Ishikawa (cell line): ENCODE measurements at regions not wholly inside any gene's neighbourhood (a gene's known extent, or its start where the extent isn't known, plus 50 kb on each side); places are given as distances from the start of the nearest gene placed in this dataset.

Source experiments
- CEBPB ChIP-seq: IDR thresholded peaks from 2 replicates; pipeline ENCODE4 v1.6.1; 2012
- CREB1 ChIP-seq: IDR thresholded peaks from 2 replicates; pipeline ENCODE4 v1.6.1; 2012; ENCODE audit warnings: low read depth
- EGR1 ChIP-seq: IDR thresholded peaks from 2 replicates; pipeline ENCODE4 v1.6.1; 2012
- EP300 ChIP-seq: IDR thresholded peaks from 2 replicates; pipeline ENCODE4 v1.6.1; 2012; ENCODE audit warnings: borderline replicate concordance
- FOXM1 ChIP-seq: IDR thresholded peaks from 2 replicates; pipeline ENCODE4 v1.6.1; 2012; ENCODE audit warnings: low read depth, borderline replicate concordance
- NFIC ChIP-seq: IDR thresholded peaks from 2 replicates; pipeline ENCODE4 v1.6.1; 2012
- RAD21 ChIP-seq: IDR thresholded peaks from 2 replicates; pipeline ENCODE4 v1.6.1; 2012; ENCODE audit warnings: low read depth
- REST ChIP-seq: IDR thresholded peaks from 2 replicates; pipeline ENCODE4 v1.6.1; 2012; ENCODE audit warnings: low read depth, mild to moderate bottlenecking
- TAF1 ChIP-seq: IDR thresholded peaks from 2 replicates; pipeline ENCODE4 v1.6.1; 2012; ENCODE audit warnings: low read depth, mild to moderate bottlenecking
- TCF12 ChIP-seq: IDR thresholded peaks from 2 replicates; pipeline ENCODE4 v1.6.1; 2012; ENCODE audit warnings: low read depth
- TEAD4 ChIP-seq: IDR thresholded peaks from 2 replicates; pipeline ENCODE4 v1.6.1; 2012
- USF1 ChIP-seq: IDR thresholded peaks from 2 replicates; pipeline ENCODE4 v1.6.1; 2012
- YY1 ChIP-seq: IDR thresholded peaks from 2 replicates; pipeline ENCODE4 v1.6.1; 2012; ENCODE audit warnings: low read depth
- ZBTB7A ChIP-seq: IDR thresholded peaks from 2 replicates; pipeline ENCODE4 v1.6.1; 2012; ENCODE audit warnings: low read depth
- TF ChIP-seq, protein P1 (sequence below): IDR thresholded peaks from 2 replicates; pipeline ENCODE4 v1.6.1; 2012

DNA sequence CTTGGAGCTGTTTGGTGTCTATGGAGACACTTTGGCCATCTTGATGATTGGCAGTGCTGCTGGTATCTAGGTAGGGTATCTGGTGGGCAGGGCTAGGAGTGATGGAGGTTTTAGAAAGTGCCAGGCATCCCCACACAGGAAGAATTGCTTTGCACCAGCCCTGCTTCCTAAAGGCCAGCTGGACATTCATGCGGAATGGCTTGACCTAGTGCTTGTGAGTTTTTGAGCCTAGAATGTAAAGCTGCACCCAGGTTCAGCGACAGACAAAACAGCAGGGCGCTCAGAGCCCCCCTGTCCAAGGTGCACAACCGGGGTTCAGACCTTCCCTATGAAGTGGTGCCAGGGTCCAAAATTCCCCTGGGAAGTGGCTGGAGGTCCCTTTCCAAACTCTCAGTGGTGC is 93.1 kb downstream of the ING1 start:
- TF ChIP-seq REST (no peak), USF1 (no peak), CEBPB (no peak), NFIC (no peak), ZBTB7A (no peak), YY1 (no peak), TEAD4 (no peak), TCF12 (no peak), RAD21 (no peak), EP300 (no peak), EGR1 (no peak), CREB1 (no peak), TAF1 (no peak), FOXM1 (no peak)
- TF ChIP-seq, protein P1, sequence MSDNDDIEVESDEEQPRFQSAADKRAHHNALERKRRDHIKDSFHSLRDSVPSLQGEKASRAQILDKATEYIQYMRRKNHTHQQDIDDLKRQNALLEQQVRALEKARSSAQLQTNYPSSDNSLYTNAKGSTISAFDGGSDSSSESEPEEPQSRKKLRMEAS = no peak

GRCh38 chr13:110807546-110807945 is 94.0 kb downstream of the ING1 start:
- TF ChIP-seq CEBPB = no peak
- TF ChIP-seq REST = no peak
- TF ChIP-seq TCF12 = no peak
- TF ChIP-seq RAD21 = no peak
- TF ChIP-seq, protein P1 = no peak
- TF ChIP-seq EGR1 = no peak
- no peak for TF ChIP-seq NFIC
- no peak for TF ChIP-seq USF1
- TF ChIP-seq EP300 = no peak
- no peak for TF ChIP-seq YY1

GRCh38 chr13:110808138-110808537 is 94.6 kb downstream of the ING1 start:
- no peak for TF ChIP-seq USF1
- no peak for TF ChIP-seq EGR1
- no peak for TF ChIP-seq FOXM1
- TF ChIP-seq ZBTB7A = no peak
- no peak for TF ChIP-seq YY1
- TF ChIP-seq REST = no peak
- TF ChIP-seq EP300 = no peak
- no peak for TF ChIP-seq NFIC
- no peak for TF ChIP-seq CEBPB
- no peak for TF ChIP-seq CREB1

- TF ChIP-seq REST = no peak
- no peak for TF ChIP-seq EGR1
- TF ChIP-seq USF1 = no peak
- no peak for TF ChIP-seq EP300
- no peak for TF ChIP-seq ZBTB7A
- no peak for TF ChIP-seq TAF1
- no peak for TF ChIP-seq FOXM1
- TF ChIP-seq CREB1 = no peak
- TF ChIP-seq TCF12 = no peak
- no peak for TF ChIP-seq YY1
- no peak for TF ChIP-seq CEBPB
- no peak for TF ChIP-seq TEAD4
- TF ChIP-seq, protein P1 = no peak
- no peak for TF ChIP-seq NFIC
- no peak for TF ChIP-seq RAD21
Observed at GRCh38 chr13:110809871-110810486, 96.5 kb downstream of the ING1 start.
